Effector memory CD4-positive, alpha-beta T cell (primary cell): ENCODE measurements at regions not wholly inside any gene's neighbourhood (a gene's known extent, or its start where the extent isn't known, plus 50 kb on each side); places are given as distances from the start of the nearest gene placed in this dataset.

Experiments used
- DNase-seq, 3 donors: peaks; one replicate each; pipeline ENCODE4 v3.0.0-alpha.2; 2020
- H3K27ac ChIP-seq: 2 replicates; pipeline ENCODE4 v1.7.0; 2013; ENCODE audit warnings: mild to moderate bottlenecking, low read length, moderate library complexity; ENCODE audit not compliant: insufficient read depth, poor library complexity, severe bottlenecking
- H3K27me3 ChIP-seq: replicated peaks from 2 replicates; pipeline ENCODE4 v1.7.0; 2013; ENCODE audit warnings: mild to moderate bottlenecking, low read length; ENCODE audit not compliant: insufficient read depth, control insufficient read depth, poor library complexity, severe bottlenecking
- H3K36me3 ChIP-seq: 2 replicates; pipeline ENCODE4 v1.7.0; 2013; ENCODE audit warnings: mild to moderate bottlenecking, low read length, moderate library complexity; ENCODE audit not compliant: control insufficient read depth, insufficient read depth
- H3K4me1 ChIP-seq: 2 replicates; pipeline ENCODE4 v1.7.0; 2013; ENCODE audit warnings: low read length, mild to moderate bottlenecking; ENCODE audit not compliant: control insufficient read depth, insufficient read depth, poor library complexity, severe bottlenecking
- H3K4me3 ChIP-seq: 2 replicates; pipeline ENCODE4 v1.7.0; 2013; ENCODE audit warnings: low read length, low read depth, mild to moderate bottlenecking; ENCODE audit not compliant: insufficient read depth, poor library complexity, severe bottlenecking
- H3K9me3 ChIP-seq: 2 replicates; pipeline ENCODE4 v1.7.0; 2013; ENCODE audit warnings: mild to moderate bottlenecking, low read length, moderate library complexity; ENCODE audit not compliant: control insufficient read depth

- H3K4me1 ChIP-seq, result no peaks in the 10 kb centered on the region
- no peak overlapping the region for H3K27ac ChIP-seq
- H3K9me3 ChIP-seq, result no peaks in the 10 kb centered on the region
- DNase-seq, result no peak
- no peaks in the 10 kb centered on the region for H3K36me3 ChIP-seq
- no peaks in the 10 kb centered on the region for H3K27me3 ChIP-seq
- no peak overlapping the region for H3K4me3 ChIP-seq
These were observed 386.6 kb upstream of the LRATD1 start for GRCh38 chr2:14245901-14246300.

- no peaks in the 10 kb centered on the region for H3K27me3 ChIP-seq
- no peaks in the 10 kb centered on the region for H3K4me1 ChIP-seq
- no peaks in the 10 kb centered on the region for H3K9me3 ChIP-seq
- H3K27ac ChIP-seq, result no peak overlapping the region
- DNase-seq, result no peak
- no peak overlapping the region for H3K4me3 ChIP-seq
- no peaks in the 10 kb centered on the region for H3K36me3 ChIP-seq
These were observed 377.2 kb upstream of the LRATD1 start for GRCh38 chr2:14255135-14255820.

- no peaks in the 10 kb centered on the region for H3K4me1 ChIP-seq
- no peak overlapping the region for H3K27ac ChIP-seq
- H3K36me3 ChIP-seq, result no peaks in the 10 kb centered on the region
- no peak for DNase-seq
- no peaks in the 10 kb centered on the region for H3K27me3 ChIP-seq
- no peak overlapping the region for H3K4me3 ChIP-seq
- H3K9me3 ChIP-seq, result no peaks in the 10 kb centered on the region
These were observed 375.6 kb upstream of the LRATD1 start for GRCh38 chr2:14256890-14257289.

GRCh38 chr2:14257801-14258507 is 374.6 kb upstream of the LRATD1 start:
- Histone ChIP-seq H3K36me3 (no peaks in the 10 kb centered on the region), H3K27ac (no peak overlapping the region), H3K9me3 (no peaks in the 10 kb centered on the region), H3K4me1 (no peaks in the 10 kb centered on the region), H3K4me3 (no peak overlapping the region), H3K27me3 (no peaks in the 10 kb centered on the region)
- DNase-seq, result no peak

- no peak overlapping the region for H3K27ac ChIP-seq
- no peaks in the 10 kb centered on the region for H3K27me3 ChIP-seq
These were observed 370.7 kb upstream of the LRATD1 start for GRCh38 chr2:14261771-14262170.

GRCh38 chr2:14263053-14263452 is 369.5 kb upstream of the LRATD1 start:
- DNase-seq, result no peak
- Histone ChIP-seq H3K36me3 (no peaks in the 10 kb centered on the region), H3K4me3 (no peak overlapping the region), H3K27me3 (no peaks in the 10 kb centered on the region), H3K4me1 (no peaks in the 10 kb centered on the region), H3K9me3 (no peaks in the 10 kb centered on the region), H3K27ac (no peak overlapping the region)

More at GRCh38 chr2:14261771-14262170, 370.7 kb upstream of the LRATD1 start:
- H3K9me3 ChIP-seq, result no peaks in the 10 kb centered on the region
- no peaks in the 10 kb centered on the region for H3K36me3 ChIP-seq
- DNase-seq, result no peak
- H3K4me3 ChIP-seq, result no peak overlapping the region
- H3K4me1 ChIP-seq, result no peaks in the 10 kb centered on the region

- no peaks in the 10 kb centered on the region for H3K36me3 ChIP-seq
- no peak for DNase-seq
- H3K4me3 ChIP-seq, result no peak overlapping the region
- no peaks in the 10 kb centered on the region for H3K27me3 ChIP-seq
- no peaks in the 10 kb centered on the region for H3K9me3 ChIP-seq
- no peaks in the 10 kb centered on the region for H3K4me1 ChIP-seq
- no peak overlapping the region for H3K27ac ChIP-seq
These were observed 362.4 kb upstream of the LRATD1 start for GRCh38 chr2:14270036-14270582.

GRCh38 chr2:14272396-14273075 is 360.0 kb upstream of the LRATD1 start:
- Histone ChIP-seq H3K9me3 (no peaks in the 10 kb centered on the region), H3K4me3 (no peak overlapping the region), H3K4me1 (no peaks in the 10 kb centered on the region), H3K36me3 (no peaks in the 10 kb centered on the region), H3K27me3 (no peaks in the 10 kb centered on the region), H3K27ac (no peak overlapping the region)
- DNase-seq, result no peak

- H3K36me3 ChIP-seq, result no peaks in the 10 kb centered on the region
- no peak for DNase-seq
- no peaks in the 10 kb centered on the region for H3K4me1 ChIP-seq
- no peak overlapping the region for H3K4me3 ChIP-seq
- no peaks in the 10 kb centered on the region for H3K9me3 ChIP-seq
- H3K27me3 ChIP-seq, result no peaks in the 10 kb centered on the region
- no peak overlapping the region for H3K27ac ChIP-seq
These were observed 358.9 kb upstream of the LRATD1 start for GRCh38 chr2:14273650-14274049.

GRCh38 chr2:14284244-14284643 is 348.3 kb upstream of the LRATD1 start:
- Histone ChIP-seq H3K27ac (no peak overlapping the region), H3K9me3 (no peaks in the 10 kb centered on the region), H3K36me3 (no peaks in the 10 kb centered on the region), H3K4me1 (no peaks in the 10 kb centered on the region), H3K4me3 (no peak overlapping the region), H3K27me3 (no peaks in the 10 kb centered on the region)
- no peak for DNase-seq
